HepG2 (cell line): ENCODE measurements at regions not wholly inside any gene's neighbourhood (a gene's known extent, or its start where the extent isn't known, plus 50 kb on each side); places are given as distances from the start of the nearest gene placed in this dataset.
A peak's percentile ranks its signal among the peaks of the same experiment; 100 is the strongest.

Source experiments
- ATF7-NPFF ChIP-seq: sonication (generic); formaldehyde crosslinking; IDR thresholded peaks from 2 replicates; pipeline ENCODE4 v1.8.1; 2023; ENCODE audit warnings: mild to moderate bottlenecking, low read depth, missing genetic modification reagents, moderate library complexity
- CEBPB ChIP-seq: IDR thresholded peaks from 2 replicates; pipeline ENCODE4 v1.6.1; 2011; ENCODE audit warnings: low read depth, low read length, improper control_type of control experiment, borderline replicate concordance
- ELF3 ChIP-seq: IDR thresholded peaks from 2 replicates; pipeline ENCODE4 v1.6.1; 2016; ENCODE audit warnings: missing genetic modification reagents, missing compliant biosample characterization
- MED13 ChIP-seq: sonication (generic); formaldehyde crosslinking; IDR thresholded peaks from 2 replicates; pipeline ENCODE4 v1.5.0; 2020; ENCODE audit warnings: missing genetic modification reagents
- NRL ChIP-seq: sonication (generic); formaldehyde crosslinking; IDR thresholded peaks from 2 replicates; pipeline ENCODE4 v1.5.0; 2020; ENCODE audit warnings: missing genetic modification reagents, mild to moderate bottlenecking, moderate library complexity, borderline replicate concordance
- PAX8 ChIP-seq: sonication (generic); formaldehyde crosslinking; IDR thresholded peaks from 2 replicates; pipeline ENCODE4 v1.8.0; 2022; ENCODE audit warnings: mild to moderate bottlenecking, missing genetic modification reagents, borderline replicate concordance
- RELA ChIP-seq: sonication (generic); formaldehyde crosslinking; IDR thresholded peaks from 2 replicates; pipeline ENCODE4 v1.4.0; 2020; ENCODE audit warnings: missing genetic modification reagents
- SIX4 ChIP-seq: sonication (generic); formaldehyde crosslinking; IDR thresholded peaks from 2 replicates; pipeline ENCODE4 v1.4.0; 2020; ENCODE audit warnings: missing genetic modification reagents
- SMAD3 ChIP-seq: sonication (generic); formaldehyde crosslinking; IDR thresholded peaks from 2 replicates; pipeline ENCODE4 v1.4.0; 2020; ENCODE audit warnings: missing genetic modification reagents
- SRSF1 ChIP-seq: fragments of 200-400 bp; formaldehyde crosslinking; optimal IDR thresholded peaks from 2 replicates; pipeline ENCODE3; 2017; ENCODE audit warnings: mild to moderate bottlenecking, low read depth, low read length, moderate library complexity
- SSRP1 ChIP-seq: IDR thresholded peaks from 2 replicates; pipeline ENCODE4 v1.6.1; 2016; ENCODE audit warnings: control low read depth
- TBL1XR1 ChIP-seq: fragments of 150-350 bp; IDR thresholded peaks from 2 replicates; pipeline ENCODE4 v1.6.1; 2014; ENCODE audit warnings: borderline replicate concordance, low read length; ENCODE audit not compliant: partially characterized antibody
- THAP11 ChIP-seq: IDR thresholded peaks from 2 replicates; pipeline ENCODE4 v1.6.1; 2016; ENCODE audit warnings: missing biosample characterization, missing genetic modification reagents
- ZNF12 ChIP-seq: sonication (generic); formaldehyde crosslinking; IDR thresholded peaks from 2 replicates; pipeline ENCODE4 v1.5.0; 2020; ENCODE audit warnings: missing genetic modification reagents
- ZSCAN22 ChIP-seq: sonication (generic); formaldehyde crosslinking; IDR thresholded peaks from 2 replicates; pipeline ENCODE4 v1.4.0; 2020; ENCODE audit warnings: mild to moderate bottlenecking, missing genetic modification reagents
- TF ChIP-seq, protein P1 (sequence below): sonication (generic); formaldehyde crosslinking; IDR thresholded peaks from 2 replicates; pipeline ENCODE4 v1.5.0; 2020; ENCODE audit warnings: missing genetic modification reagents, mild to moderate bottlenecking, borderline replicate concordance
- TF ChIP-seq, protein P2 (sequence below), 2 experiments: sonication (generic) in 1 of 2; formaldehyde crosslinking in 1 of 2; IDR thresholded peaks; 2 replicates each; pipeline versions ENCODE4 v1.5.1 to v1.6.1; 2011 to 2020; ENCODE audit warnings: borderline replicate concordance in 1 of 2, low read depth in 1 of 2, low read length in 1 of 2, mild to moderate bottlenecking in 1 of 2, missing genetic modification reagents in 1 of 2, moderate library complexity in 1 of 2
- TF ChIP-seq, protein P3 (sequence below): sonication (generic); formaldehyde crosslinking; IDR thresholded peaks from 2 replicates; pipeline ENCODE4 v1.5.0; 2020; ENCODE audit warnings: missing genetic modification reagents
- TF ChIP-seq, protein P4 (sequence below), 2 experiments: fragments of 450-650 bp in 1 of 2; sonication (generic) in 1 of 2; formaldehyde crosslinking; IDR thresholded peaks; 2 replicates each; pipeline versions ENCODE4 v1.5.0 to v1.8.0; 2020 to 2022; ENCODE audit warnings: mild to moderate bottlenecking in 1 of 2, missing genetic modification reagents in 1 of 2
- TF ChIP-seq, protein P5 (sequence below): IDR thresholded peaks from 2 replicates; pipeline ENCODE4 v1.6.1; 2016; ENCODE audit warnings: low read depth

DNA sequence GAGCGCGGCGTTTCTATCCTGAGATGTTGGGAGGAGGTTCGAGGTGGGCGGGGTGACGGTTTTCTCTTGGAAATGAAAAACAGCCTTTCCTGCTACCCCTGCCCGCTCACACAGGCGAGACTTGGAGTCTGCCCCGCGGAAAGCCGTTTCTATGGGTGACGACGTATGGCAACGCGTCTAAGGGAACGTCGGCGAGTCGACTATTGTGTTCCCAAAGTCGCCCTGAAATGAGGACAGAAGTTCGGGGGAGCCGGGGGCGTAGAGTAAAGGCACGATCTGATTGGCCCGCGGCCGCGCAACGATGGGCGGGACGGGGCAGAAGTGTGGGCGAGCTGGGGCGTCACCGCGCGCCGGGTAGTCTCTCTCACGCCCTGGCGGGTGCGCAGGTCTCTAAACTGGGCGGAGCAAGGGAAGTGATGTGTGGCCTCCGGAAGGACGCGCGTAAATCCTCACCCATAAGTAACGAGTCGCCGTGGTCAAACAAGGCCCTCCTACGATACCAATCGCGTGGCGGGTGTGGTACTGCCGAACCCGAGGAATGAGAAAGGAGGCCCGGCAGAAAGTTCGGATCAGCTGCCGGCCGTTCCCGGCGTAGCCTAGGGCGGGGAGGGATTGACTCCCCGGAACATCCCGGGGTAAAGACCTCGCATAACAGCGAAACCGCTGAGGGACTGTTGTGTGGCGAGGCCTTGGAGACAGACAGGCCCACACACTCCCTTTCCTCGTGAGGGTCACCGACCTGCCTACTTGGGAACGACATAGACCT lies 89.6 kb downstream of the FAM161A start (continued):
- TF ChIP-seq, protein P1, sequence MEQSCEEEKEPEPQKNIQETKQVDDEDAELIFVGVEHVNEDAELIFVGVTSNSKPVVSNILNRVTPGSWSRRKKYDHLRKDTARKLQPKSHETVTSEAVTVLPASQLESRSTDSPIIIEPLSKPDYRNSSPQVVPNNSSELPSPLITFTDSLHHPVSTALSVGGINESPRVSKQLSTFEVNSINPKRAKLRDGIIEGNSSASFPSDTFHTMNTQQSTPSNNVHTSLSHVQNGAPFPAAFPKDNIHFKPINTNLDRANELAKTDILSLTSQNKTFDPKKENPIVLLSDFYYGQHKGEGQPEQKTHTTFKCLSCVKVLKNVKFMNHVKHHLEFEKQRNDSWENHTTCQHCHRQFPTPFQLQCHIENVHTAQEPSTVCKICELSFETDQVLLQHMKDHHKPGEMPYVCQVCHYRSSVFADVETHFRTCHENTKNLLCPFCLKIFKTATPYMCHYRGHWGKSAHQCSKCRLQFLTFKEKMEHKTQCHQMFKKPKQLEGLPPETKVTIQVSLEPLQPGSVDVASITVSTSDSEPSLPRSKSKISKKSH (CRISPR knock-in tag) = peak; percentile 21; the same call in 1 of the 2 replicates
- TF ChIP-seq, protein P2, sequence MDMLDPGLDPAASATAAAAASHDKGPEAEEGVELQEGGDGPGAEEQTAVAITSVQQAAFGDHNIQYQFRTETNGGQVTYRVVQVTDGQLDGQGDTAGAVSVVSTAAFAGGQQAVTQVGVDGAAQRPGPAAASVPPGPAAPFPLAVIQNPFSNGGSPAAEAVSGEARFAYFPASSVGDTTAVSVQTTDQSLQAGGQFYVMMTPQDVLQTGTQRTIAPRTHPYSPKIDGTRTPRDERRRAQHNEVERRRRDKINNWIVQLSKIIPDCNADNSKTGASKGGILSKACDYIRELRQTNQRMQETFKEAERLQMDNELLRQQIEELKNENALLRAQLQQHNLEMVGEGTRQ (IDR thresholded peaks at IDR 0.05; ENCODE audit: low read depth, low read length) = no peak
- TF ChIP-seq, protein P2 (CRISPR knock-in tag; IDR thresholded peaks at IDR 0.05; ENCODE audit: borderline replicate concordance) = peak; percentile 26; the same call in 1 of the 2 replicates
- TF ChIP-seq, protein P3, sequence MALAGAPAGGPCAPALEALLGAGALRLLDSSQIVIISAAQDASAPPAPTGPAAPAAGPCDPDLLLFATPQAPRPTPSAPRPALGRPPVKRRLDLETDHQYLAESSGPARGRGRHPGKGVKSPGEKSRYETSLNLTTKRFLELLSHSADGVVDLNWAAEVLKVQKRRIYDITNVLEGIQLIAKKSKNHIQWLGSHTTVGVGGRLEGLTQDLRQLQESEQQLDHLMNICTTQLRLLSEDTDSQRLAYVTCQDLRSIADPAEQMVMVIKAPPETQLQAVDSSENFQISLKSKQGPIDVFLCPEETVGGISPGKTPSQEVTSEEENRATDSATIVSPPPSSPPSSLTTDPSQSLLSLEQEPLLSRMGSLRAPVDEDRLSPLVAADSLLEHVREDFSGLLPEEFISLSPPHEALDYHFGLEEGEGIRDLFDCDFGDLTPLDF (CRISPR knock-in tag) = peak; percentile 79; the same call in 1 of the 2 replicates
- TF ChIP-seq SSRP1 (CRISPR knock-in tag) (0 out of 2 replicates have a peak, but pooled peaks have one; percentile 66), RELA (CRISPR knock-in tag) (no peak), ELF3 (peak; percentile 7; the same call in 1 of the 2 replicates), MED13 (peak; percentile 53; the same call in 1 of the 2 replicates), THAP11 (CRISPR knock-in tag) (peak; percentile 71), PAX8 (CRISPR knock-in tag) (peak; percentile 20; the same call in 1 of the 2 replicates), ATF7-NPFF (CRISPR knock-in tag) (peak; percentile 93), ZNF12 (CRISPR knock-in tag) (0 out of 2 replicates have a peak, but pooled peaks have one; percentile 9), CEBPB (no peak), ZSCAN22 (CRISPR knock-in tag) (no peak), SMAD3 (CRISPR knock-in tag) (no peak), TBL1XR1 (no peak), SRSF1 (peak; percentile 66), SIX4 (CRISPR knock-in tag) (no peak), NRL (CRISPR knock-in tag) (peak; percentile 70)
- TF ChIP-seq, protein P4, sequence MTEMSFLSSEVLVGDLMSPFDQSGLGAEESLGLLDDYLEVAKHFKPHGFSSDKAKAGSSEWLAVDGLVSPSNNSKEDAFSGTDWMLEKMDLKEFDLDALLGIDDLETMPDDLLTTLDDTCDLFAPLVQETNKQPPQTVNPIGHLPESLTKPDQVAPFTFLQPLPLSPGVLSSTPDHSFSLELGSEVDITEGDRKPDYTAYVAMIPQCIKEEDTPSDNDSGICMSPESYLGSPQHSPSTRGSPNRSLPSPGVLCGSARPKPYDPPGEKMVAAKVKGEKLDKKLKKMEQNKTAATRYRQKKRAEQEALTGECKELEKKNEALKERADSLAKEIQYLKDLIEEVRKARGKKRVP (CRISPR knock-in tag; IDR thresholded peaks at IDR 0.05) = peak in 1 of 2 experiments; percentile 45; a peak in 1 of 4 replicates
- TF ChIP-seq, protein P5, sequence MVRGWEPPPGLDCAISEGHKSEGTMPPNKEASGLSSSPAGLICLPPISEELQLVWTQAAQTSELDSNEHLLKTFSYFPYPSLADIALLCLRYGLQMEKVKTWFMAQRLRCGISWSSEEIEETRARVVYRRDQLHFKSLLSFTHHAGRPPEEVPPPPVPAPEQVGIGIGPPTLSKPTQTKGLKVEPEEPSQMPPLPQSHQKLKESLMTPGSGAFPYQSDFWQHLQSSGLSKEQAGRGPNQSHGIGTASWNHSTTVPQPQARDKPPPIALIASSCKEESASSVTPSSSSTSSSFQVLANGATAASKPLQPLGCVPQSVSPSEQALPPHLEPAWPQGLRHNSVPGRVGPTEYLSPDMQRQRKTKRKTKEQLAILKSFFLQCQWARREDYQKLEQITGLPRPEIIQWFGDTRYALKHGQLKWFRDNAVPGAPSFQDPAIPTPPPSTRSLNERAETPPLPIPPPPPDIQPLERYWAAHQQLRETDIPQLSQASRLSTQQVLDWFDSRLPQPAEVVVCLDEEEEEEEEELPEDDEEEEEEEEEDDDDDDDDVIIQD = peak; percentile 44; the same call in 1 of the 2 replicates
